ENCODE measurements at regions not wholly inside any gene's neighbourhood (a gene's known extent, or its start where the extent isn't known, plus 50 kb on each side); places are given as distances from the start of the nearest gene placed in this dataset.
"Not testable (repeated sequence)": the region's sequence is repeated elsewhere in the genome, so short reads cannot be mapped to it uniquely, and the experiment has no call there.

GRCh38 chr12:83613586-83614110, 926.9 kb downstream of the TMTC2 start:
- DNase-seq (ENCODE audit: low read depth, low spot score) = no peak

GRCh38 chr12:83603106-83603505, 916.4 kb downstream of the TMTC2 start:
- DNase-seq (ENCODE audit: low read depth, low spot score) = no peak

- no peak for DNase-seq (ENCODE audit: low read depth, low spot score)
These were observed 888.6 kb downstream of the TMTC2 start for GRCh38 chr12:83575326-83575725.

- no peak for DNase-seq (ENCODE audit: low read depth, low spot score)
These were observed 887.4 kb downstream of the TMTC2 start for GRCh38 chr12:83574142-83574541.

- DNase-seq (ENCODE audit: low read depth, low spot score) = no peak
These were observed 887.0 kb downstream of the TMTC2 start for GRCh38 chr12:83573671-83574070.

GRCh38 chr12:83559650-83560049, 872.9 kb downstream of the TMTC2 start:
- DNase-seq (ENCODE audit: low read depth, low spot score) = no peak

- not testable (repeated sequence) for DNase-seq (ENCODE audit: low read depth, low spot score)
These were observed 869.3 kb downstream of the TMTC2 start for GRCh38 chr12:83556040-83556439.

- DNase-seq (ENCODE audit: low read depth, low spot score) = no peak
These were observed 854.7 kb downstream of the TMTC2 start for GRCh38 chr12:83541446-83541845.

- DNase-seq (ENCODE audit: low read depth, low spot score) = no peak
These were observed 851.8 kb downstream of the TMTC2 start for GRCh38 chr12:83538361-83538965.

- no peak for DNase-seq (ENCODE audit: low read depth, low spot score)
These were observed 850.8 kb downstream of the TMTC2 start for GRCh38 chr12:83537428-83538053.

- DNase-seq (ENCODE audit: low read depth, low spot score) = no peak
These were observed 849.8 kb downstream of the TMTC2 start for GRCh38 chr12:83536496-83536895.

- DNase-seq (ENCODE audit: low read depth, low spot score) = no peak
These were observed 841.9 kb downstream of the TMTC2 start for GRCh38 chr12:83528571-83528970.

- no peak for DNase-seq (ENCODE audit: low read depth, low spot score)
These were observed 841.1 kb downstream of the TMTC2 start for GRCh38 chr12:83527810-83528209.

GRCh38 chr12:83515306-83516026, 828.8 kb downstream of the TMTC2 start:
- DNase-seq (ENCODE audit: low read depth, low spot score) = no peak

- DNase-seq (ENCODE audit: low read depth, low spot score) = no peak
These were observed 827.7 kb downstream of the TMTC2 start for GRCh38 chr12:83514372-83514771.

- no peak for DNase-seq (ENCODE audit: low read depth, low spot score)
These were observed 820.1 kb downstream of the TMTC2 start for GRCh38 chr12:83506841-83507240.

- DNase-seq (ENCODE audit: low read depth, low spot score) = no peak
These were observed 818.9 kb downstream of the TMTC2 start for GRCh38 chr12:83505586-83505985.

GRCh38 chr12:83499894-83500293, 813.2 kb downstream of the TMTC2 start:
- not testable (repeated sequence) for DNase-seq (ENCODE audit: low read depth, low spot score)

GRCh38 chr12:83477696-83478095, 791.0 kb downstream of the TMTC2 start:
- DNase-seq (ENCODE audit: low read depth, low spot score) = no peak

- DNase-seq (ENCODE audit: low read depth, low spot score) = no peak
These were observed 790.3 kb downstream of the TMTC2 start for GRCh38 chr12:83476695-83477690.

- DNase-seq (ENCODE audit: low read depth, low spot score) = no peak
These were observed 789.3 kb downstream of the TMTC2 start for GRCh38 chr12:83476006-83476405.

Measured in ELF-1 (cell line).